ENCODE measurements at regions not wholly inside any gene's neighbourhood (a gene's known extent, or its start where the extent isn't known, plus 50 kb on each side); places are given as distances from the start of the nearest gene placed in this dataset.

DNA sequence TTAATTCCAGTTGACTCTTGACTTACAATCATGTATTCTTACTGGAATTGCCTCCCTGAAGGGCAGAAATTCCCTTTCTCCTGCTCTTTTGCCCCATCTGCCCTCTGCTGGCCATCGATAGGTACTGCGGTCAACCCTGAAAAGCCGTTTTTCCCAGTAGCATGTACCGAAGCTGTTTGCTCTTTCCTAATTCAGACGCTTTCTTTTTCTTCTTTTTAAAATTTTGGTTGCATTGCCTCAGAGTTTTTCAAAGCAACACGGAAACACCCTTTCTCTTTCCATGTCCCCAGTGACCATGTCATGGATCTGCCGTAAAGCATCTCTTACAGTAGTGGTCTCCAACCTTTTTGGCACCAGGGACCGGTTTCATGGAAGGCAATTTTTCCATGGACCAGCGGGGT lies 164.2 kb upstream of the C1orf21 start:
- TF ChIP-seq, protein P1, sequence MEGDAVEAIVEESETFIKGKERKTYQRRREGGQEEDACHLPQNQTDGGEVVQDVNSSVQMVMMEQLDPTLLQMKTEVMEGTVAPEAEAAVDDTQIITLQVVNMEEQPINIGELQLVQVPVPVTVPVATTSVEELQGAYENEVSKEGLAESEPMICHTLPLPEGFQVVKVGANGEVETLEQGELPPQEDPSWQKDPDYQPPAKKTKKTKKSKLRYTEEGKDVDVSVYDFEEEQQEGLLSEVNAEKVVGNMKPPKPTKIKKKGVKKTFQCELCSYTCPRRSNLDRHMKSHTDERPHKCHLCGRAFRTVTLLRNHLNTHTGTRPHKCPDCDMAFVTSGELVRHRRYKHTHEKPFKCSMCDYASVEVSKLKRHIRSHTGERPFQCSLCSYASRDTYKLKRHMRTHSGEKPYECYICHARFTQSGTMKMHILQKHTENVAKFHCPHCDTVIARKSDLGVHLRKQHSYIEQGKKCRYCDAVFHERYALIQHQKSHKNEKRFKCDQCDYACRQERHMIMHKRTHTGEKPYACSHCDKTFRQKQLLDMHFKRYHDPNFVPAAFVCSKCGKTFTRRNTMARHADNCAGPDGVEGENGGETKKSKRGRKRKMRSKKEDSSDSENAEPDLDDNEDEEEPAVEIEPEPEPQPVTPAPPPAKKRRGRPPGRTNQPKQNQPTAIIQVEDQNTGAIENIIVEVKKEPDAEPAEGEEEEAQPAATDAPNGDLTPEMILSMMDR (conservative IDR thresholded peaks at IDR 0.05), result peak; percentile 96
- TF ChIP-seq ZFX (IDR thresholded peaks at IDR 0.05), result no peak

All from C4-2B (cell line).